GM13977 (cell line): ENCODE measurements at regions not wholly inside any gene's neighbourhood (a gene's known extent, or its start where the extent isn't known, plus 50 kb on each side); places are given as distances from the start of the nearest gene placed in this dataset.

Experiments used
- DNase-seq: peaks from one replicate; pipeline ENCODE4 v3.0.0; 2012; ENCODE audit warnings: low spot score
- in situ Hi-C: fragments of 300-500 bp; cut with MboI; formaldehyde crosslinking; loops from one replicate; pipeline ENCODE4 v1.12.0; 2022; ENCODE audit warnings: low sequenced_read_pairs, low pct_unique_long_range_greater_than_20kb, mixed read lengths, inconsistent platforms; ENCODE audit not compliant: unreplicated experiment
- TF ChIP-seq, protein P1 (sequence below): IDR thresholded peaks from 2 replicates; pipeline ENCODE4 v1.5.1; 2012; ENCODE audit warnings: mild to moderate bottlenecking, control low read depth; ENCODE audit not compliant: insufficient read depth; ENCODE audit errors: extremely low read depth, missing control alignments

DNA sequence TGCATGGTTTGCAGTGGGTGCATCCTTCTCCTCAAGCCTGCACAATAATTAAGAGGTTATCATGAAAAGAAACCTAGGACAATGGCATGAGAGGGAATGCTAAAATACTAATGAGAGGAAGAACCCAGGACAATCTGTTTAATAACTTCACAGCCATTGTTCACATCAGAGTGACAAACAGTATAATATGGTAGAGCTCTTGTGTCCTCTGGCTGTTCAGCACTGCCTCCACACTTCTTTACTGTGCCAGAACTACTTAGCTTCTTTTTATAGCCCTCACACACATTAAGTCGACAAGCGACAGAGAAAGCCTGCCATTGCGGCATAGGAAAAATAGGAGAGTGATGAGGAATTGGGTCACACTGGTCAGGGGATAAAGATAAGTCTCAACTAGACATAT lies 65.0 kb upstream of the MEIS2 start:
- in situ Hi-C loops = no loop called here
- no peak for DNase-seq
- TF ChIP-seq, protein P1, sequence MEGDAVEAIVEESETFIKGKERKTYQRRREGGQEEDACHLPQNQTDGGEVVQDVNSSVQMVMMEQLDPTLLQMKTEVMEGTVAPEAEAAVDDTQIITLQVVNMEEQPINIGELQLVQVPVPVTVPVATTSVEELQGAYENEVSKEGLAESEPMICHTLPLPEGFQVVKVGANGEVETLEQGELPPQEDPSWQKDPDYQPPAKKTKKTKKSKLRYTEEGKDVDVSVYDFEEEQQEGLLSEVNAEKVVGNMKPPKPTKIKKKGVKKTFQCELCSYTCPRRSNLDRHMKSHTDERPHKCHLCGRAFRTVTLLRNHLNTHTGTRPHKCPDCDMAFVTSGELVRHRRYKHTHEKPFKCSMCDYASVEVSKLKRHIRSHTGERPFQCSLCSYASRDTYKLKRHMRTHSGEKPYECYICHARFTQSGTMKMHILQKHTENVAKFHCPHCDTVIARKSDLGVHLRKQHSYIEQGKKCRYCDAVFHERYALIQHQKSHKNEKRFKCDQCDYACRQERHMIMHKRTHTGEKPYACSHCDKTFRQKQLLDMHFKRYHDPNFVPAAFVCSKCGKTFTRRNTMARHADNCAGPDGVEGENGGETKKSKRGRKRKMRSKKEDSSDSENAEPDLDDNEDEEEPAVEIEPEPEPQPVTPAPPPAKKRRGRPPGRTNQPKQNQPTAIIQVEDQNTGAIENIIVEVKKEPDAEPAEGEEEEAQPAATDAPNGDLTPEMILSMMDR = no peak

- DNase-seq = no peak
- in situ Hi-C loops = no loop called here
- TF ChIP-seq, protein P1 = no peak
Measured at GRCh38 chr15:37166402-37166801, 66.1 kb upstream of the MEIS2 start.

- in situ Hi-C loops = no loop called here
- TF ChIP-seq, protein P1 = no peak
- no peak for DNase-seq
Measured at GRCh38 chr15:37181339-37181738, 81.0 kb upstream of the MEIS2 start.

DNA sequence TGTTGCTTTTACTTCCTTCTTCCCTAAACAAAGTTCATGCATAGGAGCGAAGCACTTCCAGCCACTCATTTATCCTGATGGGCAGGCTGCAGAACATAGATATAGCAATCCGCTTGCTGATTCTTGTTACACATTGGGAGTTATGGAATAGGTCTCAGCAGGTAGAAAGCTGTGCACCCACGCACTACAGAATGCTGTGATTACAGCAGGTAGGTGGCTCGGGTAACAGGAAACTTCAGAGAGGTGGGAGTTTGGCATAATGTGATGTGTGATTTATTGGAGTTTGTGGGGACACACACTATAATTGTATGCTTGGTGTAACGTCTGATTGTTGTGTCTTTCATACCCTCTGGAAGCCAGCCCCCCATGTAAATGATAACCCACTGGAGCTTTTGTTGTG lies 99.2 kb upstream of the MEIS2 start:
- no peak for DNase-seq
- TF ChIP-seq, protein P1 = no peak
- in situ Hi-C loops = no loop called here

GRCh38 chr15:37203050-37203449 lies 102.7 kb upstream of the MEIS2 start:
- no peak for DNase-seq
- TF ChIP-seq, protein P1 = no peak
- in situ Hi-C loops = no loop called here

DNA sequence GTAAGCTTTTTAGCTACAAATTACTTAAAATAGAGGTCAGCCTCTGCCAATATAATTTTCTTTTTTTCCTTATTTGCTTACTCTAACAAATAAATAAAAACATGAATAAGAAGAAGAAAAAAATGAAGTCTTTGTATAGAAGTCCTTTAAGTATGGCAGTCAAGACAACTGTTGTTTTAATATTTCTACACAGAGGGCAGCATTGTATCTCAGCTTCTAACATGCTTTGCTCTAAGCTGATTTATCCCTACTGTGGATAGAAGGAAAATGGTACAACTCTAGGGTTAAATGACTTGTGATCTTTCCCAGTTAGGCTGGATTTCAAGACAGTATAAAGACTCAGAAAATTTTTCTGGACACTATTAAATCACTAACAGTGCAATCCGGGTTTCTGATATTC lies 104.3 kb upstream of the MEIS2 start:
- in situ Hi-C loops = no loop called here
- no peak for DNase-seq
- TF ChIP-seq, protein P1 = no peak

- in situ Hi-C loops = no loop called here
- TF ChIP-seq, protein P1 = no peak
- DNase-seq = no peak
Measured at GRCh38 chr15:37206690-37207089, 106.3 kb upstream of the MEIS2 start.
